GM18868 (cell line): ENCODE measurements at regions not wholly inside any gene's neighbourhood (a gene's known extent, or its start where the extent isn't known, plus 50 kb on each side); places are given as distances from the start of the nearest gene placed in this dataset.
A peak's percentile ranks its signal among the peaks of the same experiment; 100 is the strongest.
"Not testable (repeated sequence)": the region's sequence is repeated elsewhere in the genome, so short reads cannot be mapped to it uniquely, and the experiment has no call there.

Experiments used
- ATAC-seq: cut with Tn5 transposase; IDR thresholded peaks from one replicate; pipeline ENCODE4 v1.9.1; 2021; ENCODE audit warnings: mild to moderate bottlenecking, moderate library complexity; ENCODE audit not compliant: unreplicated experiment

DNA sequence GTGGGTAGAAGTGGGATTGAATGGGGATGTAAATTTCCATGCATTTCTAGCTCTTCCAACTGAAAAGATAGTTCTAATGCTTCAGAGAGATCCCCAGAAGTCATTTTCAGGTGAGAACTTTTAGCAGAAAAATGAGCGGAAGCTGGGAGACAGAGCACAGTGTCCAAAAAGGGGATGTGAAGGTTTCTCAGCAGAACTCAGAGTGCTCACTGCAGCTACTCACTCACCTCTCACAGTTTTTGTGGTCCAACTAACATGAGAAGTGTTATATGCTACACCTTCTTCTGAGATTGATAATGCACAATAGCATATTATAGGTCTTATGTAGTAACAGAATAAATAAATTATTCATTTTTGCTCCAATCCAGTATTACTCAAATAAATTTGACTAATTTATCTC is 519.2 kb upstream of the HS3ST5 start:
- peak; percentile 61 for ATAC-seq

DNA sequence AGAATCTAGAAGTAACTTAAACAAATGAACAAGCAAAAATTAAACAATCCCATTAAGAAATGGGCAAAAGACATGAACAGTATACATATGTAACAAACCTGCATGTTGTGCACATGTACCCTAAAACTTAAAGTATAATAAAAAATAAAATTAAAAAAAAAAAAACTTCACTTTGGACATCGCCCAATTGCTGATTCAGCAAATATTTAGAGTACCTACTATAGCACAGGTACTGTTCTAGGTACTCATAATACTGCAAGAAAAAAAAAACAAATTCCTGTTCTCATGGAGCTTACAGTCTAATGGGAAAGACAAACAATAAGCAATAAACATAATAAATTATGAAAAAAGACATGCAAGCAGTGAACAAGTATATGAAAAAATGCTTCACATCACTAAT is 501.5 kb upstream of the HS3ST5 start:
- ATAC-seq = no peak

DNA sequence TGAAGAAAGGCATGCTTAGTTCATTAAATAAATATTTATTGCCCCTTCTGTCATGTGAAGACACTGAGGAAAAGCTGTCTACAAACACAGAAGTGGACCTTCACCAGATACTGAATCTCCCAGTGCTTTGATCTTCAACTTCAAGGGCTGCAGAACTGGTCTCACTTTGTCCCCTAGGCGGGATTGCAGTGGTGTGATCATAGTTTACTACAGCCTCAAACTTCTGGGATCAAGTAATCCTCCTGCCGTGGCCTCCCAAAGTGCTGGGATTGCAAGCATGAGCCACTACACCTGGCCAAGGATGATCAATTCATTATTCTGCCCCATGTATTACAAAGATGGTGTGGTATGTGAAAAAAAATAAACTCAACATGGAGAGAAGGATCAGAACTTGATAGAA is 496.2 kb upstream of the HS3ST5 start:
- ATAC-seq = no peak

DNA sequence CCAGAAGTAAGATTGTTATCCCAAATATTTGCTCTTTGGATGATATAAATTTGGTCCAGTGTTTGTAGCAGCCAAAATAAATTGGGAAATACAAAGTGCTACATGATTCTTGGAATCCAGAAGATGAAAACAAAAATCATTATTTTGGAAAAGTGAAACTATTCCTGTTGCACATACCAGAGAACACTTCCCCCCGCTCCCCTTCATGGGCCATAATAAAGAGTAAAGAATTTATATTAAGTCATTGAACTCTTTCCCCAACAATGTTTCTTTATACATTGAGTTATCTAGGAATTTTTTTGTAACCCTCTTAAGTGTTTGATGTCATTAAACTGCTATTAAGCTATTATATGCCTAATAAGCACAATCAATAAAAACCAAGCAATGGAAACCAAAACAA is 490.4 kb upstream of the HS3ST5 start:
- no peak for ATAC-seq

DNA sequence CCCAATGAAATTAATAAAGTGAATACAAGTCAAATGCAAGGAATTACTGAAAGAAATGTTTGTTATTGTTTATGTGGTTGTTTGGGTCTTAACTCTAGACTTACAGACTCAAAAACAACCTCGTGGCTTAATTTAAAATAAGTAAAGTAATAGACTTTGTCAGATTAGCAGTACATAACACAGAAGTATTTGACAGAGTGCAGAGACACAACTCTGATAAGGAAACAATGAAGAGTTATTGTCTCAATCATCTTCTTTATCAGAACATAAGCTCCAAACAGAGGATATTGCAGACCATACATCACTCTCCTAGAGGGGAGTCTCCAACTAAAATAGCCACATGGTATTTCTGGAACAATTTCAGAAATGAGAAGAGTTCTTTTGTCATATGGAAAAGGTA is 487.7 kb upstream of the HS3ST5 start:
- no peak for ATAC-seq

DNA sequence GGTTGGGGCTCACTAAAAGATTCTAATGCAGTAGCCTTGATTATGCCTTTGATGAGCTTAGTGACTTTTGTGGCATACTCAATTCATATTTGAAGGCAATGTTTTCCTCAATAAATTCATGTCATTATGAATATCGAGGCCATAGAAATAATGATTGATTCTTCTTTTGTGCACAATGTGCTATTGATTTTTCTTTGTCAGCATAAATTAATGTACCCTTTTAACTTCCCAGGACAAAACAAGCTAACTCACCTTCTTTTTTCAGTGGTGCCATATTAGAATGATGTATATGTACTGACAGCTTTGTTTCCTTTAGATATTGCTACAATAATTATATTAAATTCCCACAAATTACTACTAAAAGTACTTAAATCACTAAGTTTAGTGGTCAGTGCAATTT is 484.3 kb upstream of the HS3ST5 start:
- no peak for ATAC-seq

DNA sequence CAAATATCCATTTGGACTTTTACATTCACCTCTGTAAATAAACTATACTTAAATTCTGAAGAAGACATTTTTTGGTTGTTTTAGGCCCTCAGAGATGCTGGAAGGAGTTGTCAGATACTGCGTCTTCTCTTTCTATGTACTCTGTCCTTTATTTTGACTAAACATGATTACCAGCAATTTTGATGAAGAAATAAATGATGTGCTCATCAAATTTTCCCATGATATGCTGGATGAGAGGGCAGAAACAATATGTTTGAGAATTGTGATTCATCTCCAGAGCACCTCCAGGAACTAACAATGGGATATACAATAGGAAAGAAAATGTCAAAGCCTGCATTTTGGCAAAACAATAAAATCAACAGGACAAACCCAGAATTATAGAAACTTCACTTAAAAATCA is 481.6 kb upstream of the HS3ST5 start:
- no peak for ATAC-seq

DNA sequence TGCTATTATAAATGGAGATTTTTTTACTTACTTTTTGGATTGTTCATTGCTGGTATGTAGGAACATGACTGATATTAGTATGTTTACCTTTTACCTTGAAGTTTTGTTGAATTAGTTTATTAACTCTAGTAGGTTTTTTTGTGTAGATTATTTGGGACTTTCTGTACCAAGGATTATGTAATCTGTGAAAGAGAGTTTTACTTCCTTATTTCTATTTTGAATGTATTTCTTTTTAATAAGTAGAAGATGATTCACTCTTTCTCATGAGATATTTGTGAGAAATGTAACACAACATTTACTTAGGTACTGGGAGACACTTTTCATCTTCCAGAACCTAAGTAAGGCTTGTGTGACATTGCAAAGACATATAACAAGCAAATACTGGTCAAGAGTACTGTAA is 473.9 kb upstream of the HS3ST5 start:
- peak; percentile 84 for ATAC-seq

DNA sequence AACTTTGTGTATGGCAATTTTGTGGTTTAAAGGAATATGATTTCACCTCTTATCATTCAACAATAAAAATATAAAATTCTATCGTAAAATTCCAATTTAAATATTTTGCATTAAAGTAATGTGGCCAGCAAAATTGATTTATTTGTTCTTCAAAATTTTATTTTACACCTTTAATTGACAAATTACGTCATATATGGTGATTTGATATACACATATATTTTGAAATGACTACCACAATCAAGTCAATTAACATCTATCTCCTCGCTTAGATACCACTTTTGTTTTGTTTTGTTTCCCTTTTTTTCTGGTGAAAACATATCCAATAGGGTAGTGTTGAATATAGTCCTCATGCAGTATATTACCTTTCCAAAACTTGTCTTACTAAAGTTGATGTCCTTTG is 467.6 kb upstream of the HS3ST5 start:
- ATAC-seq = no peak

DNA sequence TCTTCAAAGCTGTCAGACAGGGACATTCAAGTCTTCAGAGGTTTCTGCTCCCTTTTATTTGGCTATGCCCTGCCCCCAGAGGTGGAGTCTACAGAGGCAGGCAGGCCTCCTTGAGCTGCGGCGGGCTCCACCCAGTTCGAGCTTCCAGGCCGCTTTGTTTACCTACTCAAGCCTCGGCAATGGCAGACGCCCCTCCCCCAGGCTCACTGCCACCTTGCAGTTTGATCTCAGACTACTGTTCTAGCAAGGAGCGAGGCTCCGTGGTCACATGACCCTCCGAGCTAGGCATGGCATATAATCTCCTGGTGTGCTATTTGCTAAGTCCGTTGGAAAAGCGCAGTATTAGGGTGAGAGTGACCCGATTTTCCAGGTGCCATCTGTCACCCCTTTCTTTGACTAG is 462.6 kb upstream of the HS3ST5 start:
- not testable (repeated sequence) for ATAC-seq

DNA sequence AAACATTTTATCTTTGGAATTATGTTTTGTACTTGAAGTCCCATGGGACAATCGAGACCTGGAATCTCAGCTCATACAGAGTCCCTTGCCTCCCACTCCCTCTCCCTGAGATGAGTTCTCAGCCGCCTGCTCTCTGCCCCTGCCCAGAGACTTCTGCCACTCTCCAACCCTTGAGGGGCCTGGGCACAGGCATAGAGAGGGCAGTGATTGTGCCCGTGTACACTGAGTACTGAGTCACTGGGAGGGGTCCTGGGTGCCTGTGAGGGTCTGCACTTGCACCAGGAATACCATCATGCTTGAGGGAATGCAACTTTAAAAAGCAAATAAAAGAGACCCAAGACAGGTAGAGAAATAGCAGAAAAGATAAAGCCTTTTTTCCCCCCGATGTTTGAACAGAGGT is 453.8 kb upstream of the HS3ST5 start:
- ATAC-seq = no peak

DNA sequence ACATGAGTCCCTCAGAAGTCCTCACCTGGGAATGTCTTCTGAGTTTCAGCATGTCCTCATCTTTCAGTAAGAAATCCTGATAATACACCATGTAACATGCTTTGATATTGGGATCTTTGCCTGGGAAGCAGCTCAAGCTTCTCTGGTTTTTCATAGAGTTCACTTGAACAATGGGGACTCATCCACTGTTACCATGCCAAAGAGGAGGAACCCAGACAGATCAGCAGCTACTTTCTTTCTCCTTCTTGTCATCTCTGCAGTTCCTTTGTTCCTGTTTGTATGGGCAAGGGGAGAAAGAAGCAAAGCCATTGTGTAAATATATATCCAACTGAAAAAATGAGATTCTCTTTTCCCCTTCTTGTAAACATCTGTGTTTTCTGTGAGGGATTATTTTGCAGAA is 450.6 kb upstream of the HS3ST5 start:
- ATAC-seq = no peak

DNA sequence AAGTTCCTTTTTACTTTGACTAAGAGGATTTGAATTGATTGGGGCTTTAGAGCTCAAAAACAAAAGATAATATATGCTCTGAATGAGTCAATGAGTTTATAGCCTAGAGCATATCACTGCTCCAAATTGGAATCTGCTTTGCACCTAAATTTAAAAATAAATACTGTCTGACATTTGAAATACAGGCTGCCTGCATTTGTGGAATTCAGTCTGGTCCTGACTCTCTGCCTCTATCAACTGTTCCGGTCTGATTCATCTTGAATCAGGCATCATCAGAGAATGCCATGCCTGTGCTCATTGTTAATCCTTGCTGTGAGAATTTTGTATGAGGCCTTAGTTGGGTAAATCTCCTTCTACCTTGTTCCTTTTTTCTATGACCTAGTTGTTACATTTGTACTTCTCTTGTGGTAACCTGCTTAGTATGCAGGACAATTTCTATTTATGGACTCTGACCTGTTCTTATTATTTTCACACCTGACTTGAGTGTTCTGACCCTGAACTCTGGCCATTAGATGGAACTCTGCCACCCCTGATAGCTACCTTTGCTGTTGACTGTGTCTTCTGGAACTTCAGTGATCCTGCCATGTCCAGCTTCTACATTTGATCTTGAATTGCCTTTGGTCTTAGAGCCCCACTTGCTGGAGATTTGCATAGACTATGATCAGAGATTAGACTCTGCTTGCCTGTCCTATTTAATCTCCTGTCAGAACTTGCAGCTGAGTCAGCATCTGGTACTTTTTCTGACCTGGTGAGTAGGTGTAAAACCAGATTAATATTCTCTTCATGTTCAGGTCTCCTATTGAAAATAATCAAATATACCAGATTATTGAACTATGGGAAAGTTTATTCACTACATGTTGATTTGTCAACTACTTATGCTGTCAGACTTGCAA is 442.7 kb upstream of the HS3ST5 start:
- peak; percentile 69 for ATAC-seq

DNA sequence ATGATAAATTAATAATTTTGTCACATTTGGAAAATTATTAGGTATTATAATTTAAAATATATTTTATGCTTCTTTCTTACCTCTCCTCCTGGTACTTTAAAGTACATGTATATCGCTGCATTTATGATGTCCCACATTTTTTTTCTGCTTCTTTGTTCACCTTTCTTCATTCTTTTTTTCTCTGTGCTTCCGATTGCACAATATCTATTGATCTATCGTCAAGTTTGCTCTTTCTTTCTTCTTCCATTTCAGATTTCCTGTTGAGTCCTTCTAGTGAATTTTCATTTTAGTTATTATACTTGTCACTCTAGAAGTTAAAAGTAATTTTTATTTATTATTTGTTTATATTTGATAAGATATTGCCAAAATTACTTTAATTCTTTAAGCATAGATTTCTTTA is 441.0 kb upstream of the HS3ST5 start:
- no peak for ATAC-seq

DNA sequence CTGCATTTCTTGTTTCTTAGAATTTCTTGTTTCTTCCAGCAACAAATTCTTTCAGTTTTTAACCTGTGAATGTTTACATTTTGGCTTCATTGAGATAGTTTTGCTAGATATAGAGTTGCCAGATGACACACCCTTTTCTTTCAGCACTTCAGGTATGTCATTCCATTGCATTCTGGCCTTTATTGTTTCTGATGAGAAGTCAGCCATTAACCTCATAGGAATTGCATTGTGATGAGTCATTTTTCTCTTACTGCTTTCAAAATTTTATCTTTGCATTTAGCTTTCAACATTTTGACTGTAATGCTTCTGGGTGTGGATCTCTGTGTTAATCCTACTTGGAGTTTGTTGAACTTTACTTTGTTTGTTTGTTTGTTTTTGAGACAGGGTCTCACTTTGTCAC is 440.3 kb upstream of the HS3ST5 start:
- no peak for ATAC-seq

DNA sequence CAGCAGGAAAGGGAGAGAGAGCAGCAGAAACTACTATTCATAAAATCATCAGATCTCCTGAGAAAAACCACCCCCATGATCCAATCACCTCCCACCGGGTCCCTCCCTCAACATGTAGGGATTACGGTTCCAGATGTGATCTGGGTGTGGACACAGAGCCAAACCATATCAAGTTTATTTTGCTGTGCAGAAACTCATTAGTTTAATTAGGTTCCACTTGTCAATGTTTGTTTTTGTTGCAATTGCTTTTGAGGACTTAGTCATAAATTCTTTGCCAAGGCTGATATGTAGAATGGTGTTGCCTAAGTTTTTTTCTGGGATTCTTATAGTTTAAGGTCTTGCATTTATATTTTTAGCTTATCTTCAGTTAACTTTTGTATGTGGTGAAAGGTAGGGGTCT is 422.0 kb upstream of the HS3ST5 start:
- no peak for ATAC-seq

DNA sequence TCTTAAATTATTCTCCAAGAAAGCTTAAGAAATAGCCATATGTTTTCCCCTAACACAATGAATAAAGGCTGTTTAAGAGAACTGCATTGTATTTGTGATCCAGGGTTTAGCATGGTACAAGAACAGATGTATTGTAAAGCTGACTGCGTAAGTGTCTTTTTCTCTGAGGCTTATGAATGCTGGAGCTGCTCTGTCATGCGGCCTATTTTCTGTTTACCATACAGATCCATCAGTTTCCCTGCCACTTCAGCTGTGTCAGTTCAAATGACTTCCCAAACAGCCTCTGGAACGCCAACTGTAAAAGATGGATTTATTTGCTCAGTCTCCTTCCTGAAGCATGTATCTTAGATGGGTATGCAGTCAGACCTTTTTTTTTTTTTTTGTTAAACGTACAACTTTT is 419.3 kb upstream of the HS3ST5 start:
- no peak for ATAC-seq

DNA sequence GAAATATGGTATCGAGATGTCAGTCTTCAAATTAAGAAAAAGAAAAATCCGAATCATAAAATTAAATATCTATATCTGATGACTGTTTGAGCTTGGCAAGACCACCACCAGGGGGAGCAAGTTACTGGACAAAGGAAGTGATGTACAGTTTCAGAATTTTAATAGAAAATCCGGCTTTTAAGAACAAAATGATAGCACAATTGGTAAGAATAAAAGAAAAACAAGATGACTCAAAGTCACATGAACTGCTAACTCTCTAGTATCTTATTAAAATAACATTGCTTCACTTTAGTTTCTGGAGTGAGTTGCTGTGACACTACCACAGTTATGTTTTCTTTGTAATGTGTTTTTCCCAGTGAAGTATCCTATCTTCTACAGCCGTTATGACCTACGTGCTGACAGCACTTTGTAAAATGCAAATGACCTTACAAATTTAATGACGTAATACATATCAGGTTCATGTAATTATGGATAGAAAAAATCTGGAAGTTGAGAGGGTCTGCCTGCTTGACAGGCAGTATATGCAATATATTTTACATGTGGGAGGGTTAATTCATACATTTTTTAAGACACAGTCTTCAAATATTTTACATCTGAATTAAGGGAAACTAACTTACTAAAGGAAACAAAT is 405.3 kb upstream of the HS3ST5 start:
- peak; percentile 71 for ATAC-seq

DNA sequence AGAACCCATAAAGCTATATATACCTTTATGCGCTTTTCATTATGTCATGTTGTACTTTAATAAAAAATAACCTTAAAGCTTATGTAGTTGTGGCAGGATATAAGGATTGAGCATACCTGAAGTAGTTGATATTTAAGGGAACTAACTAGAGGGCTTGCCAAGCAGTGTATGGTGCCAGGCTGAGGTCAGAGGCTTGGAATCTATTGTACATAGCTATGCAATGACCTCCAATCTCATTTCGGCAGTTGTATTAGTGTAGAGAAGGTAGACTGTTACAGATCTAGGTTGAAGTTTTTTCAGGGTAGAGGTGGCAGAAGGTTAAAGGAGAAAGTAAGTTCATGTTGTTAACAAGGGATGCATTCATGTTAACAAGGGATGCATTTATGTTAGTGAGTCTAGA is 397.7 kb upstream of the HS3ST5 start:
- ATAC-seq = no peak

DNA sequence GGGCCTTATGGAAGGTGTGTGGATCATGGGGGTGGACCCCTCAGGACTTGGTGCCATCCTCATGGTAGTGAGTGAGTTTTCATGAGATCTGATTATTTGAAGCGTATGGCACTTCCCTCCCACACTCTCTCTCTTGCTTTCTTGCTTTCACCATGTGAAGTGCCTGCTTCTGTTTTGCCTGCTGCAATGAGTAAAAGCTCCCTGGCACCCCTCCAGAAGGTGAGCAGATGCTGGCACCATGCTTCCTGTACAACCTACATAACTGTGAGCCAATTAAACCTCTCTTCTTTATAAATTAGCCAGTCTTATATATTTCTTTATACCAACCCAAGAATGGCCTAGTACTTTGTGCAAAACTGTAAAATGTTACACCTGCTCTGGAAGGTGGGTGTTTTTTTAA is 396.8 kb upstream of the HS3ST5 start:
- no peak for ATAC-seq

DNA sequence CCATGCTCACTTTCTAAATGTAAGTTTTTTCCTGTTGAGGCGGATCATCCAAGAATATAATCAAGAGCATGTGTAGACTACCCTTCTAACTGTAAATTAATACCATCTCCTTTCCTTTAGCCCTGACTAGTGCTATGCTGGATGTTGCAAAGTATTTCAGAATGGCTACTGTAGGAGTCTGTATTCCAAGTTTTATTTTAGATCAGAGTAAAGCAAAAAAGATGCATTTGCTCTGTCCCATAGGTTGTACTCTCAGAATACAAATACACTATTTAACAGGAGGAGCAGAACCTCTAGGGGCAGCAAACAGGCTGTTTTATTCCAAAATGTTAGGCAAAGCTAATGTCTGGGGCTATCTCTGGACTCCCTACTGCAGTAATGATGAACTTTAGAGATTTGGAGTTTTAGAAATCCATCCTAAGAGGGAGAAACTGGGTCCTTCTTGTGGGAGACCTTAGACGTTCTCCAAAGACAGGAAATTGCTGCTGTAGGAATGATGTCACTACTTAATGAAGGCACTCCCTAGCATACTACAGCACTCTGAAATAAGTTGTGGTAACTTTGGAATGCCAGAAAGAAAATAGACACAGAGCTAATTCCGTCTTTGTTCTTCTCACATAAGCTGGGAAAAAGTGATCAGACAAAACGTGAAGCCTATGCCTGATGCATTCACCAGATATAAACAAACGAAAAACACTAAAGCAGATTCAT is 392.4 kb upstream of the HS3ST5 start:
- peak; percentile 53 for ATAC-seq

DNA sequence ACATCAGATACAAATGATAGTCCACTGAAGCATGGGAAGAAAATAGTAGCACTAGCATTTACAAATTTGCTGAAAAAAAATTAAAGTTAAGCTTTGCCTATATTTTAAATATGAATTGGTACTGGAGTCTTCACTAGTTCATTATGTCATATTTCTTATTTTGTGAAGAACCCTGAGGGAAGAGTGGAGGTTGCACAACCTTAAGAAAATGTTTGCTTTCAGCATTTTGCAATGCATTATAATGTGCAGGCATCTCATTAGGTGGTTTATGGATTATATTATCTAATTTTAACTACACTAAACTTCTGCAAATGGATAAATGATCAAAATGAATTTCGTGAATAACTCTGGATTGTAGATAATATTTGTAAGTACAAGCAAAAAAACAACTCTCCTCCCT is 390.8 kb upstream of the HS3ST5 start:
- ATAC-seq = no peak
